ENCODE measurements at regions not wholly inside any gene's neighbourhood (a gene's known extent, or its start where the extent isn't known, plus 50 kb on each side); places are given as distances from the start of the nearest gene placed in this dataset.

DNA sequence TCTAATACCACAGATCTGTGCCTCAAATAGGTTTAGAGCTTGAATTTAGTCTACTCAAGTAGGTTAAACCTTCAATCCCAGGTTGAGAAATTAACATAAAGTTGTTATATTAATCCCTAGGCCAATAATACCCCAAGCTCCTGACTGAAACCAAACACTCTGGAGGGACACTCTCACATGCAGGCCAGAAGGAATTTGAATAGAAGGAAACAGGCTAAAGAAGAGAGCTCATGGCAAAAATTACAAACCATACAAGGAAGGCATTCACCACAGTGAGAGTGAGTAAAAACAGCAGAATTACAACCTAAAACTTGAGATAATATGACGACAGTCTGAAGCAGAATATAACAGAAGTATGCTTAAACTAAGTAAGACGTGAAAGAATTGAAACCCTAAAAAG lies 76.1 kb upstream of the PDK4 start:
- TF ChIP-seq, protein P1, sequence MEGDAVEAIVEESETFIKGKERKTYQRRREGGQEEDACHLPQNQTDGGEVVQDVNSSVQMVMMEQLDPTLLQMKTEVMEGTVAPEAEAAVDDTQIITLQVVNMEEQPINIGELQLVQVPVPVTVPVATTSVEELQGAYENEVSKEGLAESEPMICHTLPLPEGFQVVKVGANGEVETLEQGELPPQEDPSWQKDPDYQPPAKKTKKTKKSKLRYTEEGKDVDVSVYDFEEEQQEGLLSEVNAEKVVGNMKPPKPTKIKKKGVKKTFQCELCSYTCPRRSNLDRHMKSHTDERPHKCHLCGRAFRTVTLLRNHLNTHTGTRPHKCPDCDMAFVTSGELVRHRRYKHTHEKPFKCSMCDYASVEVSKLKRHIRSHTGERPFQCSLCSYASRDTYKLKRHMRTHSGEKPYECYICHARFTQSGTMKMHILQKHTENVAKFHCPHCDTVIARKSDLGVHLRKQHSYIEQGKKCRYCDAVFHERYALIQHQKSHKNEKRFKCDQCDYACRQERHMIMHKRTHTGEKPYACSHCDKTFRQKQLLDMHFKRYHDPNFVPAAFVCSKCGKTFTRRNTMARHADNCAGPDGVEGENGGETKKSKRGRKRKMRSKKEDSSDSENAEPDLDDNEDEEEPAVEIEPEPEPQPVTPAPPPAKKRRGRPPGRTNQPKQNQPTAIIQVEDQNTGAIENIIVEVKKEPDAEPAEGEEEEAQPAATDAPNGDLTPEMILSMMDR (IDR thresholded peaks at IDR 0.05) = no peak
- H3K9me3 Mint-ChIP-seq = no peaks in the 10 kb centered on the region
- no peaks in the 10 kb centered on the region for H3K4me1 Mint-ChIP-seq (ENCODE audit: low read depth)
- H3K36me3 Mint-ChIP-seq (ENCODE audit: low read depth) = no peaks in the 10 kb centered on the region
- no peak for DNase-seq
- ChIA-PET CTCF (no interaction called here), POLR2A (interaction anchor here (1.0 kb wide), 1 partner anchor 10 kb away, joined by 3 read pairs; no protein-coding TSS in a partner anchor)
- H3K4me3 Mint-ChIP-seq = no peak overlapping the region
- no peak for ATAC-seq
- intact Hi-C loops (cut with micrococcal nuclease) = no loop called here
- H3K27me3 Mint-ChIP-seq = no peaks in the 10 kb centered on the region
- no peak overlapping the region for H3K27ac Mint-ChIP-seq

DNA sequence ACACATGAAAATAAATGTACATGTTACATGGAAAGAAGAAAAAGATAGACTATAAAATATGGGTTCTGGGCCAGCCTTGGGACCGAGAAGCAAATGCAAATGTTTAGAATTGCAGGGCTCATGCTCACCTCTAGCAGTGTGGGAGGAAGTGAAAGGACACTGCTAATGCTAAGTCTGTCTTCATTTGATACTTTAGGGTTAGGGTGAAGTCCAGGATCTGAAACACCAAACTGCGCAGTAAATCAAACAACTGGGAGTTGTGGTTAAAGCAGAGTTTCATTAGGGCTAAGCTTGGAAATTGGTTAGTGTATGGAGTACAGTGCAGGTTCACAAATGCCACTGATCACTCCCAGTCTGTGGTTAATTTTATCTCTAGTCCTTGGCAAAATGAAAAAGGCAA lies 73.2 kb upstream of the PDK4 start:
- TF ChIP-seq, protein P1 (IDR thresholded peaks at IDR 0.05) = no peak
- Mint-ChIP-seq H3K4me1 (ENCODE audit: low read depth) (no peaks in the 10 kb centered on the region), H3K36me3 (ENCODE audit: low read depth) (no peaks in the 10 kb centered on the region), H3K9me3 (peaks cover 2% of the 10 kb centered on the region), H3K4me3 (no peak overlapping the region), H3K27me3 (peaks cover 2% of the 10 kb centered on the region), H3K27ac (no peak overlapping the region)
- ChIA-PET CTCF (no interaction called here), POLR2A (no interaction called here)
- DNase-seq (no peak), ATAC-seq (no peak)
- intact Hi-C loops (cut with micrococcal nuclease) = no loop called here

DNA sequence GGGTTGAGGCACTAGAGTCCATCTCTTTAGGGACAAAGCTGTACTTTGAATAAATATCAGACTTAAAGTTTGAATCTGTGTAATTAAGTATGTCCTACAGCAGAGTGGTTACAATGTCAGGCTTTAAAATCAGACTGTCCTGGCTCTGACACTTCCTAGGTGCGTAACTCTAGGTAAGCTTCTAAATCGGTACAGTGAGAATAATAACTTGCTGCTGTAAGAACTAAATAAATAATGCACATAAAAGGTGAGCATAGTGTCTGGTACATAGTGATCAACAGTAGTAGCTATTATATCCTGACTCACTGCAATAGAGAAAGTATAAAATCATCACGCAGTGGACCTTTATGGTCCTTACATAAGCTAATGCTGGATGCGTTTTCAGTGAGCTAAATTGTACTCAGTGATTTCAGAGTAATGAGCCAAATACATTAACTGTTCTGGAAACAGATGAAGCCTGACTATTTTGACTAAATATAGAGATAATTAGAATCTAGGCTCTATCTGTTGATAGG lies 72.2 kb upstream of the PDK4 start:
- ChIA-PET POLR2A (no interaction called here), CTCF (no interaction called here)
- Mint-ChIP-seq H3K4me3 (no peak overlapping the region), H3K27ac (no peak overlapping the region), H3K9me3 (peaks cover 3% of the 10 kb centered on the region), H3K27me3 (peaks cover 2% of the 10 kb centered on the region), H3K4me1 (ENCODE audit: low read depth) (no peaks in the 10 kb centered on the region), H3K36me3 (ENCODE audit: low read depth) (no peaks in the 10 kb centered on the region)
- DNase-seq (no peak), ATAC-seq (no peak)
- intact Hi-C loops (cut with micrococcal nuclease) = no loop called here
- TF ChIP-seq, protein P1 (IDR thresholded peaks at IDR 0.05) = no peak

DNA sequence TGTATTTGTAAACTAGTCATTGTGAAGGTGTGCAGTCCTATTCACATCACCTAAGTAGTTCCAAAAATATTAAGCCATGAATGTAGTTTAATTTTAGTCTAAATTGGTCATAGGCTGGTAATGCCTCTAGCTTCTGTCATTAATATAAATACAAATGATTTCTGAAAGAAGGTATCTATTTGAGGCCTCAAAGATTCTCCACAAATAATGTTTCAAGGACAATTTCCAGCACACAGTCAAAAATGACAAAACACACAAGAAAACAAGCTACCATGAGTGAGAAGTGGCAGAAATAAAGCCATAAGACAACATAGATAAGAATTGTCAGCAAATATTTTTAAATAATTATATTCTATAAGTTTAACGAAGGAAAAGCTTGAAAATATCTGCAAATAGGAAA lies 66.7 kb upstream of the PDK4 start:
- no peaks in the 10 kb centered on the region for H3K36me3 Mint-ChIP-seq (ENCODE audit: low read depth)
- POLR2A ChIA-PET = interaction anchor here (1.1 kb wide), 1 partner anchor 9 kb away, joined by 3 read pairs; no protein-coding TSS in a partner anchor
- no peak overlapping the region for H3K27ac Mint-ChIP-seq
- intact Hi-C loops (cut with micrococcal nuclease) = no loop called here
- H3K27me3 Mint-ChIP-seq = peaks cover 2% of the 10 kb centered on the region
- ATAC-seq (no peak), DNase-seq (no peak)
- peaks cover 7% of the 10 kb centered on the region for H3K9me3 Mint-ChIP-seq
- H3K4me1 Mint-ChIP-seq (ENCODE audit: low read depth) = no peaks in the 10 kb centered on the region
- H3K4me3 Mint-ChIP-seq = no peak overlapping the region
- TF ChIP-seq, protein P1 (IDR thresholded peaks at IDR 0.05) = no peak
- CTCF ChIA-PET = no interaction called here

DNA sequence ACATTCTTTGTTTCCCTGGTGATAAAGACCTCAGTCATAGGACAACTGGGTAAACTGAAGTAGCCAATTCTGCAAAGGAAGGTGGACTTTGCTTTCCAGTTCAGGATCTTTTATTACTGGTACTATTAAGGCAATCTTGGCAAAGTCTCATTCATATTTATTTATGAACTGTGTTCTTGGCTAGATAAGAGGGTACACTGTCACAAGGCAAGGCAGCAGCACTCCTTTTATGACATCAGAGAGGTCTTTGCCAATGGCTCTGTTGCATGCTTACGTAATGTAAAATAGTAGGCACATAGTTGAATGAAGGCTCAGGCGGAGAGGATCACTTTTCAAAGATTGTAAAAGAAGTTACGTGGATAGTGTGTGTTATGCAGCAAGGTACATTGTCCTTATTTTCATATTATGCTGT lies 63.7 kb upstream of the PDK4 start:
- intact Hi-C loops (cut with micrococcal nuclease) = no loop called here
- ChIA-PET CTCF (no interaction called here), POLR2A (no interaction called here)
- no peak for ATAC-seq
- H3K9me3 Mint-ChIP-seq = peaks cover 5% of the 10 kb centered on the region
- no peak overlapping the region for H3K4me3 Mint-ChIP-seq
- no peak overlapping the region for H3K27ac Mint-ChIP-seq
- no peak for DNase-seq
- no peaks in the 10 kb centered on the region for H3K4me1 Mint-ChIP-seq (ENCODE audit: low read depth)
- H3K27me3 Mint-ChIP-seq = peaks cover 3% of the 10 kb centered on the region
- H3K36me3 Mint-ChIP-seq (ENCODE audit: low read depth) = no peaks in the 10 kb centered on the region
- TF ChIP-seq, protein P1 (IDR thresholded peaks at IDR 0.05) = no peak

All from activated CD8-positive, alpha-beta T cell treated with anti-CD3 and anti-CD28 coated beads for 36 hours (primary cell).